HG02884 (cell line): ENCODE measurements at regions not wholly inside any gene's neighbourhood (a gene's known extent, or its start where the extent isn't known, plus 50 kb on each side); places are given as distances from the start of the nearest gene placed in this dataset.

Source experiments
- ATAC-seq: cut with Tn5 transposase; IDR thresholded peaks from one replicate; pipeline ENCODE4 v1.9.1; 2021; ENCODE audit warnings: mild to moderate bottlenecking, moderate library complexity; ENCODE audit not compliant: unreplicated experiment

DNA sequence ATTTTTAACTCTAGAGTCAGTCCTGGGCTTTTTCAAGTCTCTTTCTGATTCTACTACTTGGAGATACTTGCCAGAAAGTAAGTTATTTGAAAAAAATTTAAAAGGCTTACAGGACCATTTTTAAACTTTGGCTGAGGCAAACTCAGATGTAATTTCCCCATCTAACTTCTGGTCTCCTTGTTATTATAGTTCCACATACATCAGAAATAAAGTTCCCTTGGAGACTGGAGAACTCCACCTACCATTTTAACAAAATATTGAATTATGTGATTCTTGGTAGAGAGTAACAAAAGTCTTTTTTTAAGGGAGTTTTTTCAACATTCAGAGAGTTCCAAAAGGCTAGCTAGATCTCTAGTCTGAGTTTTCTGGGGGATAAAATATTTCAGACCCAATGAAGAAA, 56.3 kb upstream of the SNX2 start:
- no peak for ATAC-seq

DNA sequence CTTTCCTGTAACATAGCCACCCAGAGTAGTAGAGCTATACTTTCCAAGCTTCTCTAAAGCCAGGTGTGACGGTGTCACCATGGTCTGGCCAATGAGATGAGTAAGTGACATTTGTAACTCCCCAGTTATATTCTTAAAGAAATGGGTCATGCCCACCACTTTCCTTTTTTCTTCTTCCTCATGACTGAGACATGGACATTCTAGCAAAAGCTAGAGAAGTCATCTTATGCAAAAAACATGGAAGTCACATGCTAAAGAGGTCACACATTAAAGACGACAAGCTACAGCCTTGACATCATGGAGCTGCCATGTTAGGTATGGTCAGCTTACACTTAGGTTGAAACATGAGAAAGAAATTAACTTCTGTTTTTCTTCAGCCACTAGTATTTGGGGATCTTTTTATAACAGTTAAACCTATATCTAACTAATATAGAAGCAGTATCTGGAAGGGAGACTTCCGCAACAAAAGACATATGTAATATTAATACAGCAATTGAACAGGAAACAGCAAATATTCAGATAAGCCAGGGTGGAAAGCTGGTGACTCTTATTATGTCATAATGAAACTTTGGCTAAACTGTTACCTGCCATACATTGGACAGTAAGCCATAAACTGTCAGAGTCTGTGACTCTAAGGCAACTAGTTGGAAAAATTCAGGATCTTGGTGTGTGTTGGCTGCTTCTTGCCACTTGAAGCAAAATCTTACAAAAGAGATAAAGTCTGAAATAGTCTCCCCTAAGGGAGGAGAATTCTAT, 54.7 kb upstream of the SNX2 start:
- no peak for ATAC-seq

DNA sequence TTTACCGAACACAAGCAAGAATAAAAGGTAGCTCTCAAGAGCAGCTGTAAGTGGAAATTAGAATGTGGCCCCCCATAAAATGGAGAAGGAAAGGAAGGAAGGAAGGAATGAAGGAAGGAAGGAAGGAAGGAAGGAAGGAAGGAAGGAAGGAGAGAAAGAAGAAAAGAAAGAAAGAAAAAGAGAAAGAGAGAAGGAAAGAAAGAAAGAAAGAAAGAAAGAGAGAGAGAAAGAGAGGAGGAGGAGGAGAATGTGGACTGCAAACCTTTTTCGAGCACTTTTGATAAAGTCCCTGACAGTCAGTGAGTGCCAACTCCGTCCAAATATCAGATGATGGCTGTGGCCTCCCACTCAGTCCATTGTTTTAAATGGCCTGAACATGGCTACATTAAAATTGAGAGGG, 53.8 kb upstream of the SNX2 start:
- ATAC-seq, result no peak

- ATAC-seq, result no peak
Measured at GRCh38 chr5:122722341-122722740, 52.5 kb upstream of the SNX2 start.

GRCh38 chr5:122723606-122724352, 51.1 kb upstream of the SNX2 start:
- ATAC-seq, result peak; percentile 95
